ENCODE measurements at regions not wholly inside any gene's neighbourhood (a gene's known extent, or its start where the extent isn't known, plus 50 kb on each side); places are given as distances from the start of the nearest gene placed in this dataset.

DNA sequence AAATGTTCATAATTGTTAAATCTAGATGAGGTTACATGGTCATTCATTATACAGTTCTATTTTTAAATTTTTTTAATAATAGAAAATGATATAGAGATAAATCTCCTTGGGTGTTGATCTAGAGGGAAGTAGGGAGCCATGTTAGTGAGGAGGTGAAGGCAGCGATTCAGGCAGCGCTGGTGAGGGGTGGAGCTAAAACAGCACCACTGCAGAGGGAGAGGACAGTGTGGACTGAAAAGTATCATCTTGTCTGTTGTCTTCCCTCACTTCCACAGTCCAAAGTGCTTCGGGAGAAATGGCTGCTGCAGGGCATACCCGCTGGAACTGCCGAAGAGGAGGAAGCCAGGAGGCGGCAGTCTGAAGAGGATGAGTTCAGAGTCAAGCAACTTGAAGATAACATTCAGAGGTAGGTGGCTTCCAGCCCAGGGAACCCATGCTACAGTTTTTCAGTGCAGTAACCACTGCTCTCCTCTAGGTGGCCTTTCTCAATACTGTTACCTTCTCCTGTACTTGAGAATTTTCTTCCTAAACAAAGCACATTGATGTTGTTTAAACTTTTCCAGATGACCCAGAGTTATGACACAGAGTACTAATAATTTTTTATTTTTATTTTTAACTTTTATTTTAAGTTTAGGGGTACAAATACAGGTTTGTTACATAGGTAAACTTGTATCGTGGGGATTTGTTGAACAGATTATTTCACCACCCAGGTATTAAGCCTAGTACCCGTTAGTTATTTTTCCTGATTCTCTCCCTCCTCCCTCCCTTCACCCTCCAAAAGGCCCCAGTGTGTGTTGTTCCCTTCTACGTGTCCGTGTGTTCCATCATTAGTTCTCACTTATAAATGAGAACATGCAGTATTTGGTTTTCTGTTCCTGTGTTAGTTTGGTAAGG, 100.5 kb downstream of the PALM2AKAP2 start:
- no peaks in the 10 kb centered on the region for H3K4me1 ChIP-seq

GRCh38 chr9:109883623-109884022, 103.6 kb downstream of the PALM2AKAP2 start:
- WGBS = 94% methylated on average over 3 of the region's 3 CpGs
- no peak for DNase-seq (ENCODE audit: low spot score in 2 of 2)
- no peak overlapping the region for H3K27ac ChIP-seq
- no peaks in the 10 kb centered on the region for H3K36me3 ChIP-seq
- TF ChIP-seq, protein P1, sequence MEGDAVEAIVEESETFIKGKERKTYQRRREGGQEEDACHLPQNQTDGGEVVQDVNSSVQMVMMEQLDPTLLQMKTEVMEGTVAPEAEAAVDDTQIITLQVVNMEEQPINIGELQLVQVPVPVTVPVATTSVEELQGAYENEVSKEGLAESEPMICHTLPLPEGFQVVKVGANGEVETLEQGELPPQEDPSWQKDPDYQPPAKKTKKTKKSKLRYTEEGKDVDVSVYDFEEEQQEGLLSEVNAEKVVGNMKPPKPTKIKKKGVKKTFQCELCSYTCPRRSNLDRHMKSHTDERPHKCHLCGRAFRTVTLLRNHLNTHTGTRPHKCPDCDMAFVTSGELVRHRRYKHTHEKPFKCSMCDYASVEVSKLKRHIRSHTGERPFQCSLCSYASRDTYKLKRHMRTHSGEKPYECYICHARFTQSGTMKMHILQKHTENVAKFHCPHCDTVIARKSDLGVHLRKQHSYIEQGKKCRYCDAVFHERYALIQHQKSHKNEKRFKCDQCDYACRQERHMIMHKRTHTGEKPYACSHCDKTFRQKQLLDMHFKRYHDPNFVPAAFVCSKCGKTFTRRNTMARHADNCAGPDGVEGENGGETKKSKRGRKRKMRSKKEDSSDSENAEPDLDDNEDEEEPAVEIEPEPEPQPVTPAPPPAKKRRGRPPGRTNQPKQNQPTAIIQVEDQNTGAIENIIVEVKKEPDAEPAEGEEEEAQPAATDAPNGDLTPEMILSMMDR (IDR thresholded peaks at IDR 0.05) = no peak
- TF ChIP-seq EP300 (IDR thresholded peaks at IDR 0.05) = no peak
- TF ChIP-seq POLR2A (IDR thresholded peaks at IDR 0.05) = no peak
- TF ChIP-seq POLR2AphosphoS5 (IDR thresholded peaks at IDR 0.05) = no peak
- H3K9me3 ChIP-seq = no peaks in the 10 kb centered on the region
- peaks cover 3% of the 10 kb centered on the region for H3K4me1 ChIP-seq
- no peak overlapping the region for H3K4me3 ChIP-seq
- no peaks in the 10 kb centered on the region for H3K27me3 ChIP-seq

More for the DNA sequence above, 100.5 kb downstream of the PALM2AKAP2 start:
- H3K9me3 ChIP-seq = no peaks in the 10 kb centered on the region
- no peaks in the 10 kb centered on the region for H3K27me3 ChIP-seq
- no peak for DNase-seq (ENCODE audit: low spot score in 2 of 2)
- WGBS = 78% methylated on average over 10 of the region's 10 CpGs
- TF ChIP-seq POLR2AphosphoS5 (IDR thresholded peaks at IDR 0.05) = no peak
- TF ChIP-seq, protein P1 (IDR thresholded peaks at IDR 0.05) = peak in 1 of 2 donors; percentile 63
- no peaks in the 10 kb centered on the region for H3K36me3 ChIP-seq
- no peak overlapping the region for H3K27ac ChIP-seq
- no peak overlapping the region for H3K4me3 ChIP-seq

GRCh38 chr9:109886041-109886440, 106.0 kb downstream of the PALM2AKAP2 start:
- Histone ChIP-seq H3K36me3 (no peaks in the 10 kb centered on the region), H3K27me3 (no peaks in the 10 kb centered on the region), H3K4me3 (no peak overlapping the region), H3K4me1 (peaks cover 3% of the 10 kb centered on the region), H3K9me3 (no peaks in the 10 kb centered on the region), H3K27ac (no peak overlapping the region)
- DNase-seq (ENCODE audit: low spot score in 2 of 2) = no peak
- WGBS = 54% methylated on average over 6 of the region's 6 CpGs
- no peak for TF ChIP-seq POLR2AphosphoS5 (IDR thresholded peaks at IDR 0.05)
- TF ChIP-seq, protein P1 (IDR thresholded peaks at IDR 0.05) = no peak

GRCh38 chr9:109886617-109887016, 106.6 kb downstream of the PALM2AKAP2 start:
- no peak for TF ChIP-seq EP300 (IDR thresholded peaks at IDR 0.05)
- TF ChIP-seq POLR2A (IDR thresholded peaks at IDR 0.05) = no peak
- TF ChIP-seq POLR2AphosphoS5 (IDR thresholded peaks at IDR 0.05) = no peak
- TF ChIP-seq, protein P1 (IDR thresholded peaks at IDR 0.05) = no peak
- Histone ChIP-seq H3K9me3 (no peaks in the 10 kb centered on the region), H3K27ac (no peak overlapping the region), H3K4me3 (no peak overlapping the region), H3K4me1 (peaks cover 3% of the 10 kb centered on the region), H3K27me3 (no peaks in the 10 kb centered on the region), H3K36me3 (no peaks in the 10 kb centered on the region)
- DNase-seq (ENCODE audit: low spot score in 2 of 2) = no peak
- WGBS = 44% methylated on average over 3 of the region's 3 CpGs

GRCh38 chr9:109887079-109887478, 107.1 kb downstream of the PALM2AKAP2 start:
- no peaks in the 10 kb centered on the region for H3K27me3 ChIP-seq
- DNase-seq (ENCODE audit: low spot score in 2 of 2) = no peak
- H3K36me3 ChIP-seq = no peaks in the 10 kb centered on the region
- no peaks in the 10 kb centered on the region for H3K9me3 ChIP-seq
- WGBS = 46% methylated on average over 3 of the region's 3 CpGs
- no peak overlapping the region for H3K4me3 ChIP-seq
- peaks cover 3% of the 10 kb centered on the region for H3K4me1 ChIP-seq
- TF ChIP-seq EP300 (IDR thresholded peaks at IDR 0.05) (no peak), POLR2AphosphoS5 (IDR thresholded peaks at IDR 0.05) (no peak), POLR2A (IDR thresholded peaks at IDR 0.05) (no peak)
- TF ChIP-seq, protein P1 (IDR thresholded peaks at IDR 0.05) = no peak
- no peak overlapping the region for H3K27ac ChIP-seq
